Activated CD8-positive, alpha-beta T cell treated with anti-CD3 and anti-CD28 coated beads for 36 hours (primary cell): ENCODE measurements at regions not wholly inside any gene's neighbourhood (a gene's known extent, or its start where the extent isn't known, plus 50 kb on each side); places are given as distances from the start of the nearest gene placed in this dataset.
A peak's percentile ranks its signal among the peaks of the same experiment; 100 is the strongest.

Experiments
- ATAC-seq: fragments of 200-7000 bp; cut with Tn5 transposase; one replicate; pipeline ENCODE4 v1.10.0; 2021; ENCODE audit warnings: mild to moderate bottlenecking, moderate library complexity
- CTCF ChIA-PET: fragments of 350-600 bp; sonication (Branson Sonifier 250); formaldehyde crosslinking; loops from one replicate; lab custom pipeline; 2021; ENCODE audit warnings: antibody characterized with exemption; lab: Charles Lee
- POLR2A ChIA-PET: fragments of 350-600 bp; sonication (Branson Sonifier 250); formaldehyde crosslinking; loops from one replicate; lab custom pipeline; 2021; ENCODE audit warnings: antibody characterized with exemption; lab: Charles Lee
- DNase-seq: peaks from one replicate; pipeline ENCODE4 v3.0.0-alpha.2; 2020
- H3K27ac Mint-ChIP-seq: one replicate; pipeline ENCODE4 v1.8.0; 2021; ENCODE audit warnings: mild to moderate bottlenecking, mixed read lengths
- H3K27me3 Mint-ChIP-seq: one replicate; pipeline ENCODE4 v1.8.0; 2021; ENCODE audit warnings: mixed read lengths
- H3K36me3 Mint-ChIP-seq: one replicate; pipeline ENCODE4 v1.8.0; 2021; ENCODE audit warnings: low read depth, mixed read lengths
- H3K4me1 Mint-ChIP-seq: one replicate; pipeline ENCODE4 v1.8.0; 2021; ENCODE audit warnings: low read depth, mixed read lengths
- H3K4me3 Mint-ChIP-seq: one replicate; pipeline ENCODE4 v1.8.0; 2021; ENCODE audit warnings: mild to moderate bottlenecking, moderate library complexity, mixed read lengths
- H3K9me3 Mint-ChIP-seq: one replicate; pipeline ENCODE4 v1.8.0; 2021; ENCODE audit warnings: mixed read lengths
- CTCF ChIP-seq: fragments of 200-600 bp; IDR thresholded peaks from one replicate; pipeline ENCODE4 v1.8.0; 2022; ENCODE audit warnings: antibody characterized with exemption, mild to moderate bottlenecking
- intact Hi-C: fragments of 100-400 bp; cut with micrococcal nuclease; formaldehyde crosslinking; loops from one replicate; pipeline ENCODE4 v1.10.0; 2022

GRCh38 chr12:90303771-90304170, 595.1 kb upstream of the ATP2B1 start:
- H3K36me3 Mint-ChIP-seq, result no peaks in the 10 kb centered on the region
- intact Hi-C loops, result no loop called here
- H3K4me3 Mint-ChIP-seq, result no peak overlapping the region
- H3K27me3 Mint-ChIP-seq, result peaks cover 2% of the 10 kb centered on the region
- H3K4me1 Mint-ChIP-seq, result peaks cover 8% of the 10 kb centered on the region
- ChIA-PET POLR2A (no interaction called here), CTCF (no interaction called here)
- TF ChIP-seq CTCF, result no peak
- H3K27ac Mint-ChIP-seq, result no peak overlapping the region
- H3K9me3 Mint-ChIP-seq, result no peaks in the 10 kb centered on the region
- ATAC-seq, result no peak
- DNase-seq, result no peak

DNA sequence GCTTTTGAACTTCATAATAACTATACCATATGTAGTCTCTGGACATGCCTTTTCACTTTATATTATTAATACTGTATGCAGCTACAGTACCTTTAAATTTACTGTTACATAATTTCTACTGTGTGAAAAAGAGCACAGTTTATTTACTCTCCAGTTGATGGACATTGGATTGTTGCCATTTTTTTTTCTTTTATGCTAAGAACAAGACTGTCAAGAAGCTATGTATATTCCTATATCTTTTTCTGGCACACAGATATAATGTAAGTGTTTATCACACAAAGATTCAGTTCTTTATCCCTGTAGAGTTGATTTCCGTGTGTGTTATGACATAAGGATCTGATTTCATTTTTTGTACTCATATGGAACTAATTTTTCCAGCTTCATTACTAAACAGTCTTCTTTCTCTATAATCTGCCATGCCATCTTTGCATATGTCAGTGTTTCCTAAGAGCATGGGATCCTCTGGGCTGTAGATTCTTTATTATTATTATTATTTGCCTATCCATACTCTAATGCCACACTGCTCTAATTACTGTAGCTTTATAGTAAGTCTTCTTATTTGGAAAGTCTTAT, 593.0 kb upstream of the ATP2B1 start:
- Mint-ChIP-seq H3K27me3 (peaks cover 2% of the 10 kb centered on the region), H3K9me3 (no peaks in the 10 kb centered on the region), H3K36me3 (no peaks in the 10 kb centered on the region), H3K27ac (no peak overlapping the region), H3K4me3 (no peak overlapping the region), H3K4me1 (peaks cover 16% of the 10 kb centered on the region)
- intact Hi-C loops, result no loop called here
- no peak for TF ChIP-seq CTCF
- DNase-seq, result no peak
- CTCF ChIA-PET, result no interaction called here
- no peak for ATAC-seq
- POLR2A ChIA-PET, result no interaction called here

DNA sequence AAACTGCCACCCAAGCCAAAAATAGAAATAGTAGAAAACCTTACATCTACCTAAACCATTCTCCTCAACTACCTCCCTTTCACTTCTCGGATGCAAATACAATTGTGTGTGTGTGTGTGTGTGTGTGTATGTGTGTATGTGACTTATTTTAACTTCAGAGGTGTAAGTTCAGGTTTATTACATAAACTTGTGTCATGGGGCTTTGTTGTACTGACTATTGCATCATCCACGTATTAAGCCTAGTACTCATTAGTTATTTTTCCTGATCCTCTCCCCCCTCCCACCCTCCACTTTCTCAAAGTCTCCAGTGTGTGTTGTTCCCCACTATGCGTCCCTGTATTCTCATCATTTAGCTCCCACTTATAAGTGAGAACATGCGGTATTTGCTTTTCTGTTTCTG, 592.5 kb upstream of the ATP2B1 start:
- no peak for DNase-seq
- no peak for ATAC-seq
- Mint-ChIP-seq H3K27ac (no peak overlapping the region), H3K9me3 (no peaks in the 10 kb centered on the region), H3K4me3 (no peak overlapping the region), H3K36me3 (no peaks in the 10 kb centered on the region), H3K27me3 (peaks cover 3% of the 10 kb centered on the region), H3K4me1 (peaks cover 16% of the 10 kb centered on the region)
- intact Hi-C loops, result no loop called here
- CTCF ChIA-PET, result no interaction called here
- TF ChIP-seq CTCF, result no peak
- POLR2A ChIA-PET, result no interaction called here

- Mint-ChIP-seq H3K4me1 (peaks cover 16% of the 10 kb centered on the region), H3K9me3 (no peaks in the 10 kb centered on the region), H3K27me3 (peaks cover 10% of the 10 kb centered on the region), H3K27ac (no peak overlapping the region), H3K36me3 (no peaks in the 10 kb centered on the region), H3K4me3 (peak overlapping the region; percentile 51)
- CTCF ChIA-PET, result interaction anchor here (0.7 kb wide), 1 partner anchor 156 kb away, joined by 3 read pairs; no protein-coding TSS in a partner anchor
- ATAC-seq, result no peak
- intact Hi-C loops, result no loop called here
- no peak for TF ChIP-seq CTCF
- POLR2A ChIA-PET, result no interaction called here
- DNase-seq, result no peak
Observed at GRCh38 chr12:90299666-90300065, 591.0 kb upstream of the ATP2B1 start.

GRCh38 chr12:90299121-90299520, 590.5 kb upstream of the ATP2B1 start:
- intact Hi-C loops, result no loop called here
- no peak for TF ChIP-seq CTCF
- H3K27ac Mint-ChIP-seq, result no peak overlapping the region
- H3K9me3 Mint-ChIP-seq, result no peaks in the 10 kb centered on the region
- ChIA-PET POLR2A (no interaction called here), CTCF (interaction anchor here (0.7 kb wide), 1 partner anchor 155 kb away, joined by 3 read pairs; no protein-coding TSS in a partner anchor)
- peaks cover 11% of the 10 kb centered on the region for H3K27me3 Mint-ChIP-seq
- H3K36me3 Mint-ChIP-seq, result no peaks in the 10 kb centered on the region
- H3K4me1 Mint-ChIP-seq, result peaks cover 16% of the 10 kb centered on the region
- peak overlapping the region; percentile 51 for H3K4me3 Mint-ChIP-seq
- no peak for DNase-seq
- ATAC-seq, result peak; percentile 77
